Tibial artery (tissue), 4 donors: ENCODE measurements at regions not wholly inside any gene's neighbourhood (a gene's known extent, or its start where the extent isn't known, plus 50 kb on each side); places are given as distances from the start of the nearest gene placed in this dataset.

Experiments used
- DNase-seq, 2 donors: peaks; one replicate each; pipeline ENCODE4 v3.0.0-alpha.2; 2019
- H3K27ac ChIP-seq, 2 donors: fragments of 200-600 bp; sonication (generic) in 1 of 2; 1 replicate in 1 of 2; 2 replicates in 1 of 2; pipeline ENCODE4 v1.5.1; 2018 to 2019; ENCODE audit warnings: mild to moderate bottlenecking in 1 of 2
- H3K27me3 ChIP-seq, 2 donors: fragments of 200-600 bp; sonication (generic) in 1 of 2; one replicate each; pipeline versions ENCODE4 v1.5.1 to v1.6.0; 2016 to 2019
- H3K36me3 ChIP-seq, 3 donors: fragments of 200-600 bp; sonication (generic) in 2 of 3; one replicate each; pipeline ENCODE4 v1.5.1; 2016 to 2019; ENCODE audit warnings: mild to moderate bottlenecking in 2 of 3
- H3K4me1 ChIP-seq, 4 donors: fragments of 200-600 bp; sonication (generic) in 2 of 4; 1 replicate in 3 of 4; 2 replicates in 1 of 4; pipeline ENCODE4 v1.5.1; 2016 to 2019
- H3K4me3 ChIP-seq, 2 donors: fragments of 200-600 bp; sonication (generic) in 1 of 2; 1 replicate in 1 of 2; 2 replicates in 1 of 2; pipeline ENCODE4 v1.5.1; 2018 to 2019; ENCODE audit warnings: mild to moderate bottlenecking in 2 of 2
- H3K9me3 ChIP-seq, 3 donors: fragments of 200-600 bp; sonication (generic) in 1 of 3; one replicate each; pipeline ENCODE4 v1.5.1; 2016 to 2019
- CTCF ChIP-seq, 2 experiments: fragments of 200-600 bp in 1 of 2; fragments of 450-650 bp in 1 of 2; IDR thresholded peaks; one replicate each; pipeline ENCODE4 v1.5.1; 2017 to 2019; ENCODE audit warnings: antibody characterized with exemption in 2 of 2, mild to moderate bottlenecking in 1 of 2, moderate library complexity in 1 of 2
- intact Hi-C: fragments of 100-400 bp; cut with DNase I; formaldehyde crosslinking; loops from one replicate; pipeline ENCODE4 v1.15.0; 2023; ENCODE audit warnings: low total_unique reads

- TF ChIP-seq CTCF (IDR thresholded peaks at IDR 0.05), result peak; percentile 62 to 75
- DNase-seq, result peak in 1 of 2 donors; percentile 39
- H3K27me3 ChIP-seq, result peaks cover 0 to 2% of the 10 kb centered on the region in 2 donors
- H3K9me3 ChIP-seq, result no peaks in the 10 kb centered on the region
- no peak overlapping the region for H3K4me3 ChIP-seq
- no peak overlapping the region for H3K27ac ChIP-seq
- peaks cover 0 to 3% (median 0%) of the 10 kb centered on the region in 4 donors for H3K4me1 ChIP-seq
- H3K36me3 ChIP-seq, result no peaks in the 10 kb centered on the region
- intact Hi-C loops, result no loop called here
Measured at GRCh38 chr20:60210779-60211617, 252.8 kb downstream of the CDH26 start.

GRCh38 chr20:60211618-60212463 lies 253.6 kb downstream of the CDH26 start:
- no peak overlapping the region for H3K27ac ChIP-seq
- peaks cover 0 to 2% of the 10 kb centered on the region in 2 donors for H3K27me3 ChIP-seq
- no peak for DNase-seq
- peaks cover 0 to 3% (median 0%) of the 10 kb centered on the region in 4 donors for H3K4me1 ChIP-seq
- no peak overlapping the region for H3K4me3 ChIP-seq
- intact Hi-C loops, result no loop called here
- H3K9me3 ChIP-seq, result no peaks in the 10 kb centered on the region
- TF ChIP-seq CTCF (IDR thresholded peaks at IDR 0.05), result no peak
- no peaks in the 10 kb centered on the region for H3K36me3 ChIP-seq

GRCh38 chr20:60212695-60213094 lies 254.5 kb downstream of the CDH26 start:
- Histone ChIP-seq H3K27me3 (peaks cover 0 to 2% of the 10 kb centered on the region in 2 donors), H3K27ac (no peak overlapping the region), H3K36me3 (no peaks in the 10 kb centered on the region), H3K4me1 (peaks cover 0 to 3% (median 0%) of the 10 kb centered on the region in 4 donors), H3K9me3 (no peaks in the 10 kb centered on the region), H3K4me3 (no peak overlapping the region)
- intact Hi-C loops, result no loop called here
- no peak for DNase-seq
- no peak for TF ChIP-seq CTCF (IDR thresholded peaks at IDR 0.05)

- Histone ChIP-seq H3K4me3 (no peak overlapping the region), H3K9me3 (no peaks in the 10 kb centered on the region), H3K4me1 (peaks cover 0 to 3% (median 0%) of the 10 kb centered on the region in 4 donors), H3K36me3 (no peaks in the 10 kb centered on the region), H3K27me3 (peaks cover 0 to 2% of the 10 kb centered on the region in 2 donors), H3K27ac (no peak overlapping the region)
- no peak for DNase-seq
- no peak for TF ChIP-seq CTCF (IDR thresholded peaks at IDR 0.05)
- intact Hi-C loops, result no loop called here
Measured at GRCh38 chr20:60213126-60213893, 255.1 kb downstream of the CDH26 start.
